PFSK-1 (cell line): ENCODE measurements at regions not wholly inside any gene's neighbourhood (a gene's known extent, or its start where the extent isn't known, plus 50 kb on each side); places are given as distances from the start of the nearest gene placed in this dataset.

Experiments
- FOXP2 ChIP-seq: optimal IDR thresholded peaks from 2 replicates; pipeline ENCODE3; 2011; ENCODE audit warnings: borderline replicate concordance, control low read depth, inconsistent platforms; ENCODE audit not compliant: insufficient read depth; ENCODE audit errors: extremely low read length, extremely low read depth
- POLR2AphosphoS5 ChIP-seq: IDR thresholded peaks from 2 replicates; pipeline ENCODE4 v1.6.1; 2012; ENCODE audit warnings: low read depth, mild to moderate bottlenecking, control low read depth, low read length, moderate library complexity
- SIN3A ChIP-seq: IDR thresholded peaks from 2 replicates; pipeline ENCODE4 v1.6.1; 2012; ENCODE audit warnings: mild to moderate bottlenecking, low read length, moderate library complexity, borderline replicate concordance; ENCODE audit not compliant: insufficient read depth
- TAF1 ChIP-seq: IDR thresholded peaks from 2 replicates; pipeline ENCODE4 v1.6.1; 2012; ENCODE audit warnings: low read length, control low read depth, borderline replicate concordance; ENCODE audit not compliant: insufficient read depth
- TF ChIP-seq, protein P1 (sequence below), 2 experiments: IDR thresholded peaks; 2 replicates each; pipeline versions ENCODE4 v1.6.1 to v1.8.0; 2011 to 2012; ENCODE audit warnings: low read depth in 2 of 2, low read length in 2 of 2, control low read depth in 1 of 2, inconsistent platforms in 1 of 2, mild to moderate bottlenecking in 1 of 2, moderate library complexity in 1 of 2; ENCODE audit not compliant: insufficient read depth in 1 of 2

DNA sequence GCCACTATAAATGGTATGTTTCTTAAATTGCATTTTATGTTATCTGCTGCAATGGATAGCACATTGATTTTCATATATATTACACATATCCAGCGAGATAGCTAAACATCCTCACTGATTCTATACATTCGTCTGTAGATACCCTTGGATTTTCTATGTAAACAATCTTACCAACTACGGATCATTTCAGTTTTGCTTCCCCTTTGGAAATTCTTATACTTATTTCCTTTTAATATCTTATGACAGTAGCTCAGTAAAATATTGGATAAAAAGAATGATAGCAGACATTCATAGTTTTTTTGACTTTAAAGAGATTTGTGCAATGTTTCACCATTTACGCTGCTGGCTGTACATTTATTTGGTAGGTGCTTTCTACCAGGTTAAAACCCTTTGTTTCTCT, 254.9 kb downstream of the SYK start:
- TF ChIP-seq FOXP2 (no peak), TAF1 (no peak), SIN3A (no peak), POLR2AphosphoS5 (no peak)
- TF ChIP-seq, protein P1, sequence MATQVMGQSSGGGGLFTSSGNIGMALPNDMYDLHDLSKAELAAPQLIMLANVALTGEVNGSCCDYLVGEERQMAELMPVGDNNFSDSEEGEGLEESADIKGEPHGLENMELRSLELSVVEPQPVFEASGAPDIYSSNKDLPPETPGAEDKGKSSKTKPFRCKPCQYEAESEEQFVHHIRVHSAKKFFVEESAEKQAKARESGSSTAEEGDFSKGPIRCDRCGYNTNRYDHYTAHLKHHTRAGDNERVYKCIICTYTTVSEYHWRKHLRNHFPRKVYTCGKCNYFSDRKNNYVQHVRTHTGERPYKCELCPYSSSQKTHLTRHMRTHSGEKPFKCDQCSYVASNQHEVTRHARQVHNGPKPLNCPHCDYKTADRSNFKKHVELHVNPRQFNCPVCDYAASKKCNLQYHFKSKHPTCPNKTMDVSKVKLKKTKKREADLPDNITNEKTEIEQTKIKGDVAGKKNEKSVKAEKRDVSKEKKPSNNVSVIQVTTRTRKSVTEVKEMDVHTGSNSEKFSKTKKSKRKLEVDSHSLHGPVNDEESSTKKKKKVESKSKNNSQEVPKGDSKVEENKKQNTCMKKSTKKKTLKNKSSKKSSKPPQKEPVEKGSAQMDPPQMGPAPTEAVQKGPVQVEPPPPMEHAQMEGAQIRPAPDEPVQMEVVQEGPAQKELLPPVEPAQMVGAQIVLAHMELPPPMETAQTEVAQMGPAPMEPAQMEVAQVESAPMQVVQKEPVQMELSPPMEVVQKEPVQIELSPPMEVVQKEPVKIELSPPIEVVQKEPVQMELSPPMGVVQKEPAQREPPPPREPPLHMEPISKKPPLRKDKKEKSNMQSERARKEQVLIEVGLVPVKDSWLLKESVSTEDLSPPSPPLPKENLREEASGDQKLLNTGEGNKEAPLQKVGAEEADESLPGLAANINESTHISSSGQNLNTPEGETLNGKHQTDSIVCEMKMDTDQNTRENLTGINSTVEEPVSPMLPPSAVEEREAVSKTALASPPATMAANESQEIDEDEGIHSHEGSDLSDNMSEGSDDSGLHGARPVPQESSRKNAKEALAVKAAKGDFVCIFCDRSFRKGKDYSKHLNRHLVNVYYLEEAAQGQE (IDR thresholded peaks at IDR 0.05; ENCODE audit: insufficient read depth in 1 of 2, low read depth in 2 of 2, low read length in 2 of 2) = no peak

DNA sequence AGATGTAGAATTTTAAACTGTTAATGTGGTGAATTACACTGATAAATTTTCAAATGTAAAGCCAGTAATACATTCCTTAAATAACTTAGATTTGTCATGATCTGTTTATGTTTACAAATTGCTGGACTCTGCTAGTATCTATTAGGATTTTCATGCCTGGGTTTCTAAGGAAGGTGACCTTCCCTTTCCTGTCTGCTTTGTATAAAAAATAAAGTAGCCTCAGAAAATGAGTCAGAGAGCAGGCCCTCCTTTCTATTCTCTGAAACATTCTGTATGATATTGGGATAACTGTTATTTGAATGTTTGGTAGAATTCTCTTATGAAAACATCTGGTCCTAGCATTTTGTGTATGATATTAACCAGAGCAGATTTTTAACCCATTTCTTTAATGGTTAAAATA, 255.3 kb downstream of the SYK start:
- no peak for TF ChIP-seq FOXP2

DNA sequence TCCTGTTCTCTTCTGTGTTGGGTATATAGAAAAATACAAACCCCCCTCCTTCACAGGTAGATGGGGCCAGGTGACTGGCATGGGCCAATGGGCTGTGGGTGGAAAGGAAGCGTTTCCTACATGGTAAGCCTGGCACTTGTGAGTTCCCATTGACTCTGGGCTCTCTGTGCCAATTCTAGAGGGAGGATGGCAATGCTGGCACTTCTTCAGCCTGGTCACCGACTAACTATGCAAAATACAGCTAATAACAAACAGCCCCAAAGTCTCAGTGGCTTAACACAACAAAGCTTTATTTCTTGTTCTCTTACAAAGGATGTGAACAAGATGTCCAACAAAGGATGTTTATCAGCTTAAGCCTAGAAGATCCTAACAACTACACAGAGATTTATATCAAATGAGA, 258.1 kb downstream of the SYK start:
- TF ChIP-seq FOXP2 (no peak), TAF1 (no peak)

GRCh38 chr9:91060520-91061343, 259.1 kb downstream of the SYK start:
- TF ChIP-seq SIN3A (peak; percentile 75; the same call in 1 of the 2 replicates), FOXP2 (peak; percentile 18)
- TF ChIP-seq, protein P1 (IDR thresholded peaks at IDR 0.05; ENCODE audit: insufficient read depth in 1 of 2, low read depth in 2 of 2, low read length in 2 of 2) = no peak

- TF ChIP-seq, protein P1 (IDR thresholded peaks at IDR 0.05; ENCODE audit: insufficient read depth in 1 of 2, low read depth in 2 of 2, low read length in 2 of 2) = no peak
These were observed 259.9 kb downstream of the SYK start for GRCh38 chr9:91061506-91061905.

GRCh38 chr9:91062281-91062680, 260.7 kb downstream of the SYK start:
- TF ChIP-seq FOXP2 = no peak
- TF ChIP-seq, protein P1 (IDR thresholded peaks at IDR 0.05; ENCODE audit: insufficient read depth in 1 of 2, low read depth in 2 of 2, low read length in 2 of 2) = no peak
- TF ChIP-seq TAF1 = no peak
- TF ChIP-seq POLR2AphosphoS5 = no peak
- TF ChIP-seq SIN3A = no peak
